HG03045 (cell line): ENCODE measurements at regions not wholly inside any gene's neighbourhood (a gene's known extent, or its start where the extent isn't known, plus 50 kb on each side); places are given as distances from the start of the nearest gene placed in this dataset.
"Not testable (repeated sequence)": the region's sequence is repeated elsewhere in the genome, so short reads cannot be mapped to it uniquely, and the experiment has no call there.

Experiments
- ATAC-seq: cut with Tn5 transposase; IDR thresholded peaks from one replicate; pipeline ENCODE4 v1.9.1; 2021; ENCODE audit warnings: mild to moderate bottlenecking, moderate library complexity; ENCODE audit not compliant: unreplicated experiment

GRCh38 chr5:125225424-125225823, 479.0 kb upstream of the ZNF608 start:
- ATAC-seq = no peak

GRCh38 chr5:125226825-125227224, 480.4 kb upstream of the ZNF608 start:
- ATAC-seq = no peak

GRCh38 chr5:125227333-125228095, 481.1 kb upstream of the ZNF608 start:
- no peak for ATAC-seq

- ATAC-seq = no peak
Measured at GRCh38 chr5:125228363-125229070, 482.1 kb upstream of the ZNF608 start.

- ATAC-seq = no peak
Measured at GRCh38 chr5:125229556-125229955, 483.1 kb upstream of the ZNF608 start.

GRCh38 chr5:125232779-125233230, 486.4 kb upstream of the ZNF608 start:
- no peak for ATAC-seq

- ATAC-seq = no peak
Measured at GRCh38 chr5:125233944-125234343, 487.5 kb upstream of the ZNF608 start.

GRCh38 chr5:125236007-125236406, 489.6 kb upstream of the ZNF608 start:
- ATAC-seq = no peak

GRCh38 chr5:125236981-125237380, 490.5 kb upstream of the ZNF608 start:
- no peak for ATAC-seq

GRCh38 chr5:125244531-125244930, 498.1 kb upstream of the ZNF608 start:
- no peak for ATAC-seq

GRCh38 chr5:125245216-125245615, 498.8 kb upstream of the ZNF608 start:
- no peak for ATAC-seq

GRCh38 chr5:125249400-125249799, 503.0 kb upstream of the ZNF608 start:
- no peak for ATAC-seq

GRCh38 chr5:125251703-125252102, 505.3 kb upstream of the ZNF608 start:
- no peak for ATAC-seq

GRCh38 chr5:125253634-125254033, 507.2 kb upstream of the ZNF608 start:
- not testable (repeated sequence) for ATAC-seq

- ATAC-seq = no peak
Measured at GRCh38 chr5:125254267-125254666, 507.8 kb upstream of the ZNF608 start.

- no peak for ATAC-seq
Measured at GRCh38 chr5:125256296-125256695, 509.9 kb upstream of the ZNF608 start.

GRCh38 chr5:125257057-125257972, 510.9 kb upstream of the ZNF608 start:
- ATAC-seq = no peak

- ATAC-seq = no peak
Measured at GRCh38 chr5:125257997-125258396, 511.6 kb upstream of the ZNF608 start.

GRCh38 chr5:125258615-125259014, 512.2 kb upstream of the ZNF608 start:
- no peak for ATAC-seq

- ATAC-seq = no peak
Measured at GRCh38 chr5:125261505-125262250, 515.2 kb upstream of the ZNF608 start.

- ATAC-seq = no peak
Measured at GRCh38 chr5:125262782-125263181, 516.3 kb upstream of the ZNF608 start.
